VCaP (cell line): ENCODE measurements at regions not wholly inside any gene's neighbourhood (a gene's known extent, or its start where the extent isn't known, plus 50 kb on each side); places are given as distances from the start of the nearest gene placed in this dataset.
"Not testable (repeated sequence)": the region's sequence is repeated elsewhere in the genome, so short reads cannot be mapped to it uniquely, and the experiment has no call there.

Experiments
- H3K27ac ChIP-seq: fragments of 450-650 bp; 2 replicates; pipeline ENCODE4 v1.5.1; 2017
- CTCF ChIP-seq: fragments of 450-650 bp; conservative IDR thresholded peaks from 2 replicates; pipeline ENCODE4 v1.5.1; 2017; ENCODE audit warnings: mild to moderate bottlenecking, moderate library complexity

GRCh38 chr2:153588408-153588807, 109.8 kb upstream of the RPRM start:
- TF ChIP-seq CTCF = no peak
- no peak overlapping the region for H3K27ac ChIP-seq

- no peak overlapping the region for H3K27ac ChIP-seq
- TF ChIP-seq CTCF = no peak
Observed at GRCh38 chr2:153589586-153589985, 111.0 kb upstream of the RPRM start.

GRCh38 chr2:153593086-153593485, 114.5 kb upstream of the RPRM start:
- not testable (repeated sequence) for H3K27ac ChIP-seq

- TF ChIP-seq CTCF = no peak
- H3K27ac ChIP-seq = peak overlapping the region; percentile 42
Observed at GRCh38 chr2:153595939-153596338, 117.4 kb upstream of the RPRM start.

- peak overlapping the region; percentile 77 for H3K27ac ChIP-seq
- no peak for TF ChIP-seq CTCF
Observed at GRCh38 chr2:153601812-153602211, 123.2 kb upstream of the RPRM start.

GRCh38 chr2:153604133-153604532, 125.6 kb upstream of the RPRM start:
- TF ChIP-seq CTCF = no peak

GRCh38 chr2:153606623-153607022, 128.1 kb upstream of the RPRM start:
- H3K27ac ChIP-seq = no peak overlapping the region
- TF ChIP-seq CTCF = no peak

More at GRCh38 chr2:153604133-153604532, 125.6 kb upstream of the RPRM start:
- H3K27ac ChIP-seq = peak overlapping the region; percentile 71; the same call in 1 of the 2 replicates

GRCh38 chr2:153622285-153622684, 143.7 kb upstream of the RPRM start:
- no peak overlapping the region for H3K27ac ChIP-seq
- TF ChIP-seq CTCF = peak; percentile 65
